ENCODE measurements at regions not wholly inside any gene's neighbourhood (a gene's known extent, or its start where the extent isn't known, plus 50 kb on each side); places are given as distances from the start of the nearest gene placed in this dataset.
"Not testable (repeated sequence)": the region's sequence is repeated elsewhere in the genome, so short reads cannot be mapped to it uniquely, and the experiment has no call there.

- not testable (repeated sequence) for H3K36me3 ChIP-seq
These were observed 255.7 kb downstream of the BCL2L11 start for GRCh38 chr2:111376272-111376970.

GRCh38 chr2:111376971-111377352 is 256.2 kb downstream of the BCL2L11 start:
- H3K4me1 ChIP-seq; H3K4me3 ChIP-seq; H3K27ac ChIP-seq; intact Hi-C loops (cut with DNase I); DNase-seq (ENCODE audit: low spot score in 2 of 2); H3K9me3 ChIP-seq; H3K36me3 ChIP-seq; H3K27me3 ChIP-seq: not testable (repeated sequence)

More at GRCh38 chr2:111376272-111376970, 255.7 kb downstream of the BCL2L11 start:
- H3K4me3 ChIP-seq; intact Hi-C loops (cut with DNase I); H3K9me3 ChIP-seq; H3K27me3 ChIP-seq; DNase-seq (ENCODE audit: low spot score in 2 of 2); H3K27ac ChIP-seq; H3K4me1 ChIP-seq: not testable (repeated sequence)

GRCh38 chr2:111377386-111377959 is 256.8 kb downstream of the BCL2L11 start:
- H3K4me1 ChIP-seq; intact Hi-C loops (cut with DNase I); H3K9me3 ChIP-seq; H3K36me3 ChIP-seq; DNase-seq (ENCODE audit: low spot score in 2 of 2); H3K27ac ChIP-seq; H3K27me3 ChIP-seq; H3K4me3 ChIP-seq: not testable (repeated sequence)

GRCh38 chr2:111378348-111378747 is 257.6 kb downstream of the BCL2L11 start:
- H3K9me3 ChIP-seq; H3K27me3 ChIP-seq; DNase-seq (ENCODE audit: low spot score in 2 of 2); H3K36me3 ChIP-seq; H3K4me3 ChIP-seq; H3K27ac ChIP-seq; H3K4me1 ChIP-seq; intact Hi-C loops (cut with DNase I): not testable (repeated sequence)

- DNase-seq (ENCODE audit: low spot score in 2 of 2); H3K27ac ChIP-seq; H3K4me3 ChIP-seq; H3K36me3 ChIP-seq; H3K9me3 ChIP-seq; intact Hi-C loops (cut with DNase I); H3K27me3 ChIP-seq; H3K4me1 ChIP-seq: not testable (repeated sequence)
These were observed 260.2 kb downstream of the BCL2L11 start for GRCh38 chr2:111380733-111381439.

GRCh38 chr2:111381530-111382306 is 261.0 kb downstream of the BCL2L11 start:
- H3K9me3 ChIP-seq; H3K27me3 ChIP-seq; H3K36me3 ChIP-seq; H3K4me3 ChIP-seq; intact Hi-C loops (cut with DNase I); H3K4me1 ChIP-seq; DNase-seq (ENCODE audit: low spot score in 2 of 2); H3K27ac ChIP-seq: not testable (repeated sequence)

- H3K9me3 ChIP-seq; H3K27ac ChIP-seq; H3K27me3 ChIP-seq; DNase-seq (ENCODE audit: low spot score in 2 of 2); intact Hi-C loops (cut with DNase I); H3K4me3 ChIP-seq; H3K36me3 ChIP-seq; H3K4me1 ChIP-seq: not testable (repeated sequence)
These were observed 261.8 kb downstream of the BCL2L11 start for GRCh38 chr2:111382507-111382906.

GRCh38 chr2:111383311-111383710 is 262.6 kb downstream of the BCL2L11 start:
- H3K36me3 ChIP-seq; H3K4me3 ChIP-seq; DNase-seq (ENCODE audit: low spot score in 2 of 2); H3K27ac ChIP-seq; intact Hi-C loops (cut with DNase I); H3K9me3 ChIP-seq; H3K4me1 ChIP-seq; H3K27me3 ChIP-seq: not testable (repeated sequence)

GRCh38 chr2:111385226-111385957 is 264.7 kb downstream of the BCL2L11 start:
- H3K4me3 ChIP-seq; H3K9me3 ChIP-seq; DNase-seq (ENCODE audit: low spot score in 2 of 2); H3K27ac ChIP-seq; H3K27me3 ChIP-seq; intact Hi-C loops (cut with DNase I); H3K36me3 ChIP-seq; H3K4me1 ChIP-seq: not testable (repeated sequence)

GRCh38 chr2:111390605-111391004 is 269.9 kb downstream of the BCL2L11 start:
- H3K9me3 ChIP-seq; DNase-seq (ENCODE audit: low spot score in 2 of 2); H3K4me3 ChIP-seq; H3K4me1 ChIP-seq; H3K27ac ChIP-seq; H3K36me3 ChIP-seq; H3K27me3 ChIP-seq; intact Hi-C loops (cut with DNase I): not testable (repeated sequence)

- H3K27ac ChIP-seq; H3K4me3 ChIP-seq; H3K27me3 ChIP-seq; H3K9me3 ChIP-seq; DNase-seq (ENCODE audit: low spot score in 2 of 2); intact Hi-C loops (cut with DNase I); H3K36me3 ChIP-seq; H3K4me1 ChIP-seq: not testable (repeated sequence)
These were observed 274.8 kb downstream of the BCL2L11 start for GRCh38 chr2:111395350-111396128.

GRCh38 chr2:111400598-111401253 is 280.0 kb downstream of the BCL2L11 start:
- DNase-seq (ENCODE audit: low spot score in 2 of 2); H3K27me3 ChIP-seq; H3K27ac ChIP-seq; H3K36me3 ChIP-seq; H3K4me3 ChIP-seq; intact Hi-C loops (cut with DNase I); H3K4me1 ChIP-seq; H3K9me3 ChIP-seq: not testable (repeated sequence)

All from ascending aorta (tissue), 2 donors.